ENCODE measurements at regions not wholly inside any gene's neighbourhood (a gene's known extent, or its start where the extent isn't known, plus 50 kb on each side); places are given as distances from the start of the nearest gene placed in this dataset.
"Not testable (repeated sequence)": the region's sequence is repeated elsewhere in the genome, so short reads cannot be mapped to it uniquely, and the experiment has no call there.

DNA sequence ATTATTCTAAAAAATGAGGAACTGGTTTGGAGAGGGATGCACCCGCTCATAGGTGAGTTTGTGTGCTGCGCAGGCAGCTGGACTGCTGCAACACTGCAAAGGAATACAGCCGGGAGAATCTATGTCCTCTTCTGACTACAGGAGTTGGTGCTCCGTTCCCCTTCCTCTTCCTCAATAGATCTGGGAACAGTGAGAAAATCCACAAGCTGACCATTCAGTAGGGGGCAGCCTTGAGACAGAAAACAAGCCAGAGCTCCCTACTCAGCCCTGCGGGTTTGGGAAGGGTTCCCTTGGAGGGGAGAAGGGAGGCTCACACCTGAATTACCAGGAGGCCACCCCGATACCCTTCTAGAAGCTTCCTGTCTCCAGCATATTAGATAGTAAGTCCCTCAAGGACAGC lies 87.3 kb upstream of the FOXI2 start:
- peak; percentile 1 for DNase-seq (ENCODE audit: low read depth)
- H3K4me3 ChIP-seq (ENCODE audit: low read depth, low read length), result no peak overlapping the region
- TF ChIP-seq, protein P1, sequence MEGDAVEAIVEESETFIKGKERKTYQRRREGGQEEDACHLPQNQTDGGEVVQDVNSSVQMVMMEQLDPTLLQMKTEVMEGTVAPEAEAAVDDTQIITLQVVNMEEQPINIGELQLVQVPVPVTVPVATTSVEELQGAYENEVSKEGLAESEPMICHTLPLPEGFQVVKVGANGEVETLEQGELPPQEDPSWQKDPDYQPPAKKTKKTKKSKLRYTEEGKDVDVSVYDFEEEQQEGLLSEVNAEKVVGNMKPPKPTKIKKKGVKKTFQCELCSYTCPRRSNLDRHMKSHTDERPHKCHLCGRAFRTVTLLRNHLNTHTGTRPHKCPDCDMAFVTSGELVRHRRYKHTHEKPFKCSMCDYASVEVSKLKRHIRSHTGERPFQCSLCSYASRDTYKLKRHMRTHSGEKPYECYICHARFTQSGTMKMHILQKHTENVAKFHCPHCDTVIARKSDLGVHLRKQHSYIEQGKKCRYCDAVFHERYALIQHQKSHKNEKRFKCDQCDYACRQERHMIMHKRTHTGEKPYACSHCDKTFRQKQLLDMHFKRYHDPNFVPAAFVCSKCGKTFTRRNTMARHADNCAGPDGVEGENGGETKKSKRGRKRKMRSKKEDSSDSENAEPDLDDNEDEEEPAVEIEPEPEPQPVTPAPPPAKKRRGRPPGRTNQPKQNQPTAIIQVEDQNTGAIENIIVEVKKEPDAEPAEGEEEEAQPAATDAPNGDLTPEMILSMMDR (IDR thresholded peaks at IDR 0.05; ENCODE audit: insufficient read depth, low read depth, low read length), result peak; percentile 12

DNA sequence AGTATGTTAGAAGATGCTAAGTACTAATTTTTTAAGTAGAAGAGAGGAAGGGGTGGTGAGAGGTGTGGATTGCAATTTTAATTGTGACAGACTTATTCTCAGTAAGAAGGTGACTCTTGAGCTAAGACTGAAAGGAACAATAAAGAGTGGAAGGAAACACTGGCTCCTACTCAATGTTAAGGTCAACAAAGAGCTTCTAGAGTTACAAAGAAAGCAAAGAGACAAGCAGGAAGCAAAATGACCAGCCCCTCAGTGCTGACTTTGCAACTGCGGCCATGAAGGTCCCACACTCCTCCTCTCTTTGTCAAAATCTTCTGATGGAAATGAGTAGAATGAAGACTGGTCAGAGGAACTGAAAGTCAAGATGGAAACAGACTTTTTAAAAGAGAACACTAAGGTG lies 79.9 kb upstream of the FOXI2 start:
- no peak for DNase-seq (ENCODE audit: low read depth)
- no peak overlapping the region for H3K4me3 ChIP-seq (ENCODE audit: low read depth, low read length)
- TF ChIP-seq, protein P1 (IDR thresholded peaks at IDR 0.05; ENCODE audit: insufficient read depth, low read depth, low read length), result no peak

DNA sequence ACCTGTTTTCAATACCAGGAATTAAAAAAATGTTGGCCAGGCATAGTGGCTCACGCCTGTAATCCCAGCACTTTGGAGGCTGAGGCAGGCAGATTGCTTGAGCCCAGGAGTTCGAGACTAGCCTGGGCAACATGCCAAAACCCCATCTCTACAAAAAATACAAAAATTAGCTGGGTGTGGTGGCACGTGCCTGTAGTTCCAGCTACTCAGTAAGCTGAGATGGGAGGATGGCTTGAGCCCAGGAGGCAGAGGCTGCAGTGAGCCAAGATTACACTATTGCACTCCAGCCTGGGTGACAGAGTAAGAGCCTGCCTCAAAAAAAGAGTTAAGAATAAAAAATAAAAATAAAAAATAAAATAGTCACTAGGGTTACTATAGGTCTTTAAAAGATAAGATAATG lies 60.6 kb upstream of the FOXI2 start:
- not testable (repeated sequence) for H3K4me3 ChIP-seq (ENCODE audit: low read depth, low read length); DNase-seq (ENCODE audit: low read depth)

DNA sequence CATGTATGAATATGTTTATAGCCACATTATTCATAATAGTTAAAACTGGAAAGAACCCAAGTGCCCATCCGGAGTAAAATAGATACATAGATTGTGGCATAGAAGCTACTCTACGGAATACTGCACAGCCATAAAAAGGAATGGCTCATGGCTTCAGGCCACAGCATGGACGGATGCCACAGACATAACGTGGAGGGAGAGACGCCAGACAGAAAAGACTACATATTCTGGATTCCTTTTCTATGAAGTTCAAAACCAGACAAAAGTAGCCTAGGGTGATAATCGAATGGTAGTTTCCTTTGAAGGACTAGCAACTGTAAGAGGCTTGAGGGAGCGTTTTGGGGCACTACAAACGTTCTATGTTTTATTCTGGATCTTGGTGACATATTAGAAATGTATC lies 58.9 kb upstream of the FOXI2 start:
- TF ChIP-seq, protein P1 (IDR thresholded peaks at IDR 0.05; ENCODE audit: insufficient read depth, low read depth, low read length), result no peak

DNA sequence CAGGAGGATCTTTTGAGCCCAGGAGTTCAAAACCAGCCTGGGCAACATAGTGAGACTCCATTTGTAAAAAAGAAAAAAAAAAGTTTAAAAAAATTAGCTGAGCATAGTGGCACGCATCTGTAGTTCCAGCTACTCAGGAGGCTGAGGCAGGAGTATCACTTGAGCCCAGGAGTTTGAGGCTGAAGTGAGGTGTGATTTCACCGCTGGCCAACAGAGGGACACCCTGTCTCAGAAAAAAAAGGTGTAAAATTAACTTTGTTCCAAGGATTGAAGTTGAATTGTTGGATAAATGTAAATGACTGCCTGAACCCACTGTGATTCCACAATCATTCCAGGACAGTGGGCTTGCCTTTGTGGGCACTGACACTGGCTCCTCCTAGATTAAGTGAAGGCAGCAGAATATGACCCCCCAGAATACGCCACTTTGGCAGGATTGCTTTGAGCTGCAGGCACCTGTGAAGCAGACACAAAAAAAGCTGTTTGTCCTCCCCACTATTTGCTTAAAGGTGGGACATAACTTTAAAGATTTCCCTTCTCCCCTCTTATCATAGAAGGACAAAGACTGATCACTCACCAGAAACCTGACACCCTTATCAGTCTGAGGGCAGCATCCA lies 57.2 kb upstream of the FOXI2 start:
- H3K4me3 ChIP-seq (ENCODE audit: low read depth, low read length), result no peak overlapping the region
- no peak for DNase-seq (ENCODE audit: low read depth)
- TF ChIP-seq, protein P1 (IDR thresholded peaks at IDR 0.05; ENCODE audit: insufficient read depth, low read depth, low read length), result peak; percentile 33

More for the DNA sequence above, 58.9 kb upstream of the FOXI2 start:
- no peak for DNase-seq (ENCODE audit: low read depth)
- no peak overlapping the region for H3K4me3 ChIP-seq (ENCODE audit: low read depth, low read length)

Measured in fibroblast of villous mesenchyme (primary cell).